Skeletal muscle cell (primary cell): ENCODE measurements at regions not wholly inside any gene's neighbourhood (a gene's known extent, or its start where the extent isn't known, plus 50 kb on each side); places are given as distances from the start of the nearest gene placed in this dataset.
A peak's percentile ranks its signal among the peaks of the same experiment; 100 is the strongest.
"Not testable (repeated sequence)": the region's sequence is repeated elsewhere in the genome, so short reads cannot be mapped to it uniquely, and the experiment has no call there.

Experiments used
- DNase-seq: peaks from one replicate; pipeline ENCODE4 v3.0.0-alpha.2; 2010; ENCODE audit warnings: low read depth
- H3K4me3 ChIP-seq: 2 replicates; pipeline ENCODE4 v1.5.1; 2011; ENCODE audit warnings: low read depth, mild to moderate bottlenecking, control low read depth, low read length, moderate library complexity

DNA sequence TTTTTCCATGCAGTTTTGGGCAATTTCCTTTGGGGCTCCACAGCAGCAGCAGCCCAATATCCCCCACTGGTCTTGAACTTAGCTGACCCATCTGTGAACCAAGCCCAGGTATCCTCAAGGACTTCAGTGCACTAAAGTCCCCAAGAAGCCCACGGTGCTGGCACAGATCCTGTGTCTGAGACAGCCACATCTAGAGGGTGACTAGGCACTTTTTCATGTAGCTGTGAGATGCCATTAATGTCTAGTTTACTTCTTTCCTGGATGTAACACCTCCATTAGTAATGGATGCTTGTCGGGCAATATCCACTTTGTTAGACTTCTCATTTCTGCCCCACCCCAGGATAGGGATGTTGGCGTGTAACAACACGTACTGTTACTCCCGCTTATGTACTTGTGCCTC, 117.9 kb downstream of the GPCPD1 start:
- no peak for DNase-seq
- no peak overlapping the region for H3K4me3 ChIP-seq

DNA sequence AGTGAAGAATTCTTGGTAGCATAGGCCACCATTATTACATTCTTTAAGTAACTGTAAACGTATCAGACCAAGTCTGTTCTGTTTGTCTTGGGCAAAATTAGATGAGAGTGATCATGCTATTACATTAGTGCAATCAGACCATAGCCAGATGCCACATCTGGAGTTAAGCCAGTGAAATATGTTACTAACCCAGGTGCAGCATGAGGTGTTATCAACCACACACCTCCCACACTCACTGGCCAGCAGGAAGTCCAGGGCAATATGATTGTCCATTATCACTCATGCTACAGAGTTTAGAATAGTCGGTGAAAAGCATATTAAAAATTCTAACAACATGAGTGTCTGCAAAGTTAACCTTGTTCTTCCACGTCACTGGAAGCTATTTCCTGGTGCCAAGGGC, 119.4 kb downstream of the GPCPD1 start:
- DNase-seq, result no peak
- no peak overlapping the region for H3K4me3 ChIP-seq

DNA sequence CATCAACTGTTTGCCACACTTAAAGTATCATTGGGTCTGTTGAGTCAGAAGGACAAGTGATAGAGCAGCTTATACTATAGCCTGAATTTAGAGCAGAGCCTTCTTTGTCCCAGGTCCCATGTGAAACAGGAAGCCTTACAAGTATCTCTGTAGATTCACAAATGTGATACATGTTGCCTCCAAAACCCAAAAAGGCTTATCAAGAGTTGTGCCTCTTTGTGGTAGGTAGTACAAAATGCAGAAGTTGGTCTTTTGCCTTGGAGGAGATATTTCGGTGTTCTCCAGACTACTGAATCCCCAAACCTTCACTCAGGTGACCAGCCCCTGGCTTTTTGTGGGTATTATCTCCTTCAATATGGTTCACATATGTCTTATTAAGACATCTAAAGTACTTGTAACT, 121.2 kb downstream of the GPCPD1 start:
- DNase-seq, result no peak
- H3K4me3 ChIP-seq, result no peak overlapping the region

DNA sequence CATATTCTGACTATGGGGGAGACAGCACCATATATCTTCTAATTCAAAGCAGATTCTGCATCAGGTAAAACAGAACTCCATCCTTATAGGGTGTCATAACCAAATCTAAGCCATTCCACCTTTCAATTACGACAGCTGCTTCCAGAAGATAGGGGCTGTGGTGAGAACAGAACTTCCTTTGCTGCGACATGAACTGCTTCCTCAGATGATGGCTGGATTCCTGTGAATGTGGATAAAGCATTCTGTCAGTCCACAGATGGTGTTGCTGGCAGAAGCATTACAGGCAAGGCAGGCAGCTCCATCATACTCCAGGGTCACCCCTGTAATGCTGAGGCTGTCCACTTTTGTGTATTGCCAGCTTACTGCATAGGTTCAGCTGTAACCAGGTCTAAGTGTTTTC, 122.0 kb downstream of the GPCPD1 start:
- DNase-seq, result no peak
- no peak overlapping the region for H3K4me3 ChIP-seq

DNA sequence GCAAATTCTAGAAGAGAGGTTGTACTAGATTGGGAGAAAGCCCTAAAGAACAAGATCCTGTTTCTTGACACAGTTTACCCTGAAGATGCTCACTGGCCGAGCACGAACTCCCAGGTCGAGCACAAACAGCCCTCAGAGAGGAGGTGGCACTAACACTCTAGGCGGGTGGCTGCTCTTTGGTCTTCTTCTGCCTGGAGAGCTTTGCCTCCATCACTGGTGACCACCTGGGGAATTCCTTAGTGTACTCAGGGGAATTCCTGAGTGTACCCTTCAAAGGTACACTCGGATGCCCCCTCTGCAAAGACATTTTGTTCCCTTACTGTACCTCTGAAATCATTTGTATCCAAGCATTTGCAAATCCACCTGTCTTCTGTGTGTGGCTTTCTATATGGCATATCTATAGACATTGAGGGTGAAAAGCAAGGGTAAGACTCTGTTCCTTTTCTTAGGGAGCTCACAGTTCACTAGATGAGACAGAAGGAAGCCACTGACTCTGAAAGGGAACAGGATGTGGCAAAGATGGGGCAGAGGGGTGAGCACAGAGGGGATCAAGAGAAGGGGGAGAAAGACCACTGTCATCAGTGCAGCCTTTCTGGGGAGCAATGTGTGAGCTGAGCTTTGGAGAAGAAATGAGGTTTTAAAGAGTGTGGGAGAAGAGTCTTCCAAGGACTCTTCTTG, 124.3 kb downstream of the GPCPD1 start:
- no peak overlapping the region for H3K4me3 ChIP-seq
- DNase-seq, result no peak

DNA sequence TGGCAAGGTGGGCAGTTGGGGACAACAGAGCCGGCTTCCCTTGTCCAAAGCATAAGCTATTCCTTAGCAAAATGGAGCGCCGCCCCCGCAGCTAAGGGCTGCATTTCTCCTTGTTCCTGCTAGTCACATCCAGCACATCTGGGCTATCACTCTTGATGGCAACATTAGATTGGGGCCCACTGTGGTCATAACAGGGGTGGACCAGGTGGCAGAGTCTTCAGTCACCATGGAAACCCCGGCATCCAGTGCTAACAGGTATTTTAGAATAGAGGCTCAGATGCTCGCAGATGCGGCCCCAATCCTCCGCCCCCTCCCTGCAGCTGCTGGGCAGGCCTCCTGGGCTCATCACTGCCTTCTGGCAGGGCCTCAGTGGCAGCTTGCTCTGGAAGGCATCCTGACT, 125.9 kb downstream of the GPCPD1 start:
- DNase-seq, result no peak
- H3K4me3 ChIP-seq, result no peak overlapping the region

DNA sequence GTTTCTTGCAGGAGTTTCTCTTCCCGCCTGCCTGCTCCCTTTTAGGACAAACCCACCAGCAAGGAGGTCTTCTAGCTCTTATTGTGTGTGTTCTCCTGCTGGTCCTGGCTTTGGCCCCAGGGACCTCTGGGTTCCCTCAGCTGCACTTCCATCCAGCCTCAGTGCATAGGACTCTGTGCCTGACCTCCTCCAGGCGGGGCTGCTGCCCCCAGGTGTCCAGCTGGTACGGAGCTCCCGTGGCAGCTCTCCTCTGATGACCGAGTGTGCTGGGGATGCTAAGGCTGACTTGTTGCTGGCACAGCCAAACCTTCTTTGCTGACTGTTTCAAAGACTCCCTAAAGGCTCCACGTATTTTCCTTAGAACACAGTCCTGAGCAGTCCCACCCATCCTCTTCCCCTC, 126.5 kb downstream of the GPCPD1 start:
- no peak overlapping the region for H3K4me3 ChIP-seq
- no peak for DNase-seq

DNA sequence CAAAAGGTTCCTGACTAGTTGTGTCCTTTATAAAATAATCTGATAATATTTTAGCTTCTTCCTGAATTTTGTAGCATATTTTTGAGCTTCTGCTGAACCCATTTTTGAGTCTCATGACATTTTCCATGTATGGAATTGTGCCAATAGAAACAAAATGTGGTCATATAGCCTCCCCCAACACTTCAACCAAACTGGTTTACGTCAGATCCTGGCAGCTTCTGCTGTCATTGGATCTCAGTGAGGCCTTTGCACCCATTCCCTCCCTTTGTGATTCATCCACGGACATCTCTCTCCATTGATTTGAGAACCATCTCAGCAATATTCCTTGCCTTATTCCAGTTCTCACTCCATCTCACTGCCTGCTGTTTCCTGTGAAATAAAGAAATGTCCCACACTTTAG, 128.0 kb downstream of the GPCPD1 start:
- peak; percentile 24 for DNase-seq
- H3K4me3 ChIP-seq, result no peak overlapping the region

DNA sequence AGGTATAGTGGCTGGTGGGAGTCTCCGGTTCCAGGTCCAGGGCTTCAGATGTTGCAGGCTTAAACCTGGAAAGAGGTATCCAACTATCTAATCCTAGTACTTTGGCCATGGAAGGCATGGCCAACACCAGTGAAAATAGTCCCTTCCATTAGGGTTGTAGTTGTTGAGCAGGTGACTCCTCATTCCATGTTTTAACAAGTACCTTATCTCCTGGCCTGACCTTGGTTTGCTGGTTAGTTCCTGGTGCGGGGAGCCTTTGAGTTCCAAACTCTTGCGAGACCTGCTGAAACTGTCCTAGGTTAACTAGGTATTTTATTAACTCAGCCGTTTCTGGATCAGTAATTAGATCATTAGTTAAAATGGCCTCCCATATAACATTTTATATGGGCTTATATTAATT, 128.9 kb downstream of the GPCPD1 start:
- DNase-seq, result no peak
- H3K4me3 ChIP-seq, result no peak overlapping the region

DNA sequence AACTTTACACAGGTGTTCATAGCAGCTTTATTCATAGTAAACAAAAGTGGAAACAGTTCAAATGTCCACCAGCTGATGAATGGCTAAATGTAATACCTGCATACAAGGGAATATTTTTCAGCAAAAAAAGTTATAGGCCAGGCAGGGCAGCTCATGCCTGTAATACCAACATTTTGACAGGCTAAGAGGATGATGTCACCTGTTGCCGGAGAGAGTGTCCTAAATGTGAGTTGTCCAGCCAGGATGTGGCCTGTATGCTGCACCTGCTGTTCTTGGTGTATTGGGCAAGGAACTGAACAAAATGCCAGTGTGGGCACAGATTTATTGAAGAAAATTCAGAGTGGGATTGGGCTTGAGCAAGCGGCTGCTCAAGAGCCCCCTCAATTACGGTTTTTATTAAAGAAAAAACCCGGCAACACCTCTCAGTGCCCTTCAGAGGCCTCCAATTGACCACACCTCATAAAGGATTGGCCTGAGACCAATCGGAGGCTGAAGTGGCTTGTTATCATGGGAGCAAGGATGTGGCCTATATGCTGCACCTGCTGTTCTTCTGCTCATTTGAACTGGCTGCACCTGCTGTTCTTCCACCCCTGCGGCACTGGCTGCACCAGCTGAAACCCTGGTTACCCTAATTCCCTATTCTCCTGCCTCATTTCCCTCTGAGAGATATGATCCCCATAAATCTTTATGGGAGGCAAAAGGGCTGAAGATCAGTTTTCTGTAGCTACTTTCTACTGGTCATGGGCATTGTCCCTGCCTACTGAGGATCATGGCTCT, 129.8 kb downstream of the GPCPD1 start:
- DNase-seq, result no peak
- H3K4me3 ChIP-seq, result no peak overlapping the region

DNA sequence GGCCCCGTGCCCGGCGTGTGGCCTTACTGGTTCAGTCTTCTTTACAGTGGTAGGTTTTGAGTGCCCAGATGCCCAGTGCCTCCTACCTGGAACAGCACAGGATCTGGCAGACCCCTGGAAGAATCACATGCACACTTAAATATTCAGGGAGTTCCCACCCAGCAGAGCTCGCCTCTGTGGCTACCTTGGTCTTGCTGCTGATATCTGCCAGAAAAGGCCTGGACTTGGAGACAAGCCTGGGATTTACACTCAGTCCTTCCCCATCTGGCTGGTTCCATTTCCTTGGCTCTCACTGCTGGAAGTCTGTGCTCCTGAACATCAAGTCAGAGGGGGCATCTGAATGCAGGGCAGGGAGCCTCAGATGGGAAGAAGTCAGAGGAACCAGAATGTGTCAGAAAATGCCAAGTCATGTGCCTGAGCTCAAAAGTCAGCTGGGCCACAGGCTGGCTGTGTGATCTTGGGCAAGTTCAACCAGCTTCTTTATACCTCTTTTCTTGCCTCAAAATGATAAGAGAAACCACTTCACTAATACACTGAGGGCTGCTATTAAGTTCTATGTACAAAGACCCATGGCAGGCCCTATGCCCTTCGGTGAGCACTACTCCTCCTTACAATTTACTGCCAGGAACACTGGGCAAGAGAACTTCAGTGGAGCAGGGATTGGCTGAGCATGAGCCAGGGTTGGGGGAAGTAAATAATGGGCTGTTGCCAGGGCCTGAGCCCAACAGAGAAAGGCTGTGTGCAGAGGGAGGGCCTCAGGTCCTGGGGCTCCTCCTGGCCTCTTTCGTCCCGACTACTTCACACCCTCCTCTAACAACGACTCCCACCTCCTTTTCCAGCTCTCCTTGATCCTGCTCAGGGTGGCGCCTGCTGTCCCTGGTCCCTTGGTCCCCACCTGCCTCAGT, 135.9 kb downstream of the GPCPD1 start:
- no peak overlapping the region for H3K4me3 ChIP-seq
- no peak for DNase-seq

DNA sequence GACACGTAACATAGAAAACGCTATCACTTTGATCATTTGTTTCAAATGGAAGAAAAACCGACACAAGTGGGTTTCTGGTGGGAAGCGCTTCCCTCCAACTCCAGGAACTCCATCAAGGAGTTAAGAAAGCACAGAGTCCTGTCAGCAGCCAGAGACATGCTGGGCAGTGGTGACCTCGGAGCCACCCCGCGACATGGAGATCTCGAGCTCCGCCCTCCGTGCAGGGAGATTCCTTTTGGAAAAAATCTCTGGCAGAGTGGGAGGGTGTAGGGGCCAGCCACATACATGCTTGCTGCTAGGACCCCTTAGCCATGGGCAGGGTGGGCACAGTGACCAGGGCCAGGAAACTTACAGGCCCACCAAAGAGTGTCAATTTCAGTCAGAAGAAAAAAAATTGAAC, 138.9 kb downstream of the GPCPD1 start:
- not testable (repeated sequence) for H3K4me3 ChIP-seq, DNase-seq

DNA sequence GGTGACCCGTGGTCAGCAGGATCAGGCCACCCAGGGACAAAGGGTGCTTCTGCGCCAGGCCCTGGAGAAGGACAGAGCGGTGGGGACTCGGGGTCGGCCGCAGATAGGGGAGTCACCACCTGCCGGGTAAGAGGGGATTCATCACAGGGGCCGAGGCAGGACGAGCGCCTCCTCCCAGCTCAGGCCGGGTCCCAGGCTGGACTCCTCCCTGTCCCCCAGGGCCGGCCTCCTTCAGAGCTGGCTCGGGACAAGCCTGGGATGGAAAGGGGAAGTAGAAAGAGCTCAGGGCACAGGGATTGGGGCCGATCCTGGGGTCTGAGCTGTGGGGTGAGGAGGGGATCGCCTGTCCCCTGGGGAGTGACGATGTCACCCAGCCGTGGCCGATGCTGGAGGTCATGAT, 139.4 kb downstream of the GPCPD1 start:
- no peak overlapping the region for H3K4me3 ChIP-seq
- DNase-seq, result no peak

DNA sequence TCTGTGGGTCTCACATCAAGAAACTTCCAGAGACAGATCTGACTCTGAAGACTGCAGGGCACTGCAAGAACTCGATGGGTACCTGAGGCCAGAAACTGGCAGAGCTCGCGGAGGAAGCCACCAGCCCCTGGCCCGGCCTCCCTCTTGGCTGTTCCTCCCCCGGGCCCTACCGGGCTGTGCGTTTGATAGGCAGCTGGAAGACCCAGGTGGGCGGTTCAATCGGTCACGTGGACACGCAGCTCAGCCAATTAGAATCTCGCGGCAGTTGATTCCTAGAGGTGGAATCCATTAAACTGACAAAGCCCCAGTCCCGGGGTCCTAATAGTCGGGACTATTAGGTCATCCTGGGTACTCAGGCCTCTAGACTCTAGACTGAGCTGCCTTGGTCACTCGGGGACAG, 139.9 kb downstream of the GPCPD1 start:
- no peak for DNase-seq
- no peak overlapping the region for H3K4me3 ChIP-seq

DNA sequence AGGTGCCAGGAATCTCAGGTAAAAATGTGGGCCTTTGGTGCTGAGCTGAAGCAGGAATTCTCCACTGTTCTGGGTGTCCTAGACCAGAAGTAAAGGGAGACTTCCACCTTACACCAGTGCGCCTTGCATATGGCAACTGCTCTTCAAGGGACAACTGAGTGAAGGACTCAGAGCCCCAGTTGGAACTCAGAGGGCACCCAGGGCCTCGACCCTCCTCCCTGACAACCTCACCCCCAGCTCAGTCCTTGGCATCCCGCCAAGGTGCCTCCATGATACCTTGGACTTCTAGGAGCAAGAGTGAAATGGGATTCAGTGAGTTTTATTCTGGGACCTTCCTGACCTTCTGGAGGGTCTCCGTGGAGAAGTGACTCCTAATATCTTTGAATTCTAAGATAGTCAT, 140.3 kb downstream of the GPCPD1 start:
- DNase-seq, result no peak
- H3K4me3 ChIP-seq, result no peak overlapping the region

DNA sequence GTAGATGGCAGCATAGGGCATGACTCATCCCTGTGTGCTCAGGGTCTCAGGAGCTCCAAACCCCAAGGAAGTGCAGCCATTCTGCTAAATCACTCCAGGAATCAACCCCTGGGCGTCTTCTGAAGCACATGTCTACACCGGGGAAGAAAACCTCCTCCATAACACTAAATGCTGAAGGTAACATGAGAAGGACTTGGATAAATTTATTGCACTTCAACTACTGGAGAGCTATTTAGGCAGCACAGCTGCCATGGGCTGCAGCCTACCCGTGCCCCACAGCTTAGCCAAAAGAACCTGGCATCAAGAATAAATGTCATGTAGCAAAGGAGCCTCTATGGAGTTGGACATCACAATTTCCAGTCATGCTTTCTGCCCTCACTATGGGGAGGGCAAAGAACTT, 141.7 kb downstream of the GPCPD1 start:
- no peak for DNase-seq
- H3K4me3 ChIP-seq, result no peak overlapping the region

DNA sequence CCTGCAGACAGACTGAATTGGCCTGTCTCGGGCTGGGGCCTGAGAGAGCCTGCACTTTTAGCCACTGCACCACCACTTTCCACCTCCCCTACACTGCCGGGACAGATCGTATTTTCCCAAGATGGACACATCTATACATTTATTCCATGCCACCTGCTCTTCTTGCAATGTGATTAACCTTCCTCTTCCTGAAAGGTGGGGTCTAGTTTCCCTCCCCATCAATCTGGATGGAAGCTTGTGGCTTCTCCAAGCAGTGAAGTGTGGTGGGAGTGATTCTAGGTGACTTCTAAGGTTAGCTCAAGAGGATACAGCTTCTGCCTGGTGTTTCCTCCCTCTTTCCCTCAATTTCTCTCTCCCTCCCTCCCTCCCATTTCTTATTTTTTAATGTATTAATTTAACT, 143.7 kb downstream of the GPCPD1 start:
- no peak for DNase-seq
- no peak overlapping the region for H3K4me3 ChIP-seq

DNA sequence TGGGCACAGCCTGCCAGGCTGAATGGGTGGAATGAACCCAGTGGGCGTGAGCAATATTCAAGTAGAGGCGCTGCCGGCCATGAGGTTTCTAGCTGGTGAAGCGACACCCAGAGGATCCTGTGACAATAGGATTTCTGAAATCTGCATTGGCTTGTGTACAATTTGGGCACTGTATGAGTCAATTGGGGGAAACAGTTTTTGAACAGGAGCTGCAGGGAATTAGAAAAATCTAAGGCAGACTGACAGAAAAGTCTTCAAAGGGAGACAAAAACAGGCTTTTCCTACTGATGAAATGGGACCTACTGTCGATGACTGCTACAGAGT, 145.2 kb downstream of the GPCPD1 start:
- no peak for DNase-seq
- H3K4me3 ChIP-seq, result no peak overlapping the region

DNA sequence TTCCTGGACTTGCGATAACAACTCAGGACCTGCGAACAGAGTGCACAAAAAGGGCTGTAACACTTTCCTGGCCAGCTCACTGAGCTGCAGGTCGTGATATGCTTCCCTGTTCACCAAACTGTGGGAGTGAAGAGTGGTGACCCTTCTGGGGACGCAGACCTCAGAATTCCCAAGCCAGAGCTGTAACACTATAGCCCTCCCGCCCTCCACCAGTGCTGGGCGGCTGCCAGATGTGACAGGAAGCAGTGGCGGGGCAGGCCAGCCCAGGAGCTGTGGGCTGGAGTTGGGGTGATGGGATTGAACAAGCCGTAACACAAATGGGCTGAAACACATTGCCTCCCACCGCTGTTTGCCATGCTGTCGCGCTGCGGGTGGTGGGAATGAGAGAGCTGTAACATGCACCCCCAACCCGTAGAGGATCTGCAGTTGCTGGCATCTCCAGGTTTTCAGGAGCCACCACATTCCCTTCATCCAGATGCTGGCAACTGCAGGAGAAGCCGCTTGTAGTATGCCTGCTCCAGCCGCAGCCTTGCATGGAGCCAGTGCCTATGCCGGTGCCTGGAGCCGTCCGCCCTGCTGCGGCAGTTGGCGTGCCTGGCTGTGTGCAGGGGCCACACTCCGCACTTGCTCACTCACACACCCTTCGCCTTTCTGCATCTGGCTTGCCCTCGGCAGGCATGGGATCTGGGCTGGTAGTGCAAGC, 145.8 kb downstream of the GPCPD1 start:
- DNase-seq, result no peak

More for the DNA sequence above, 145.8 kb downstream of the GPCPD1 start:
- no peak overlapping the region for H3K4me3 ChIP-seq
